GM18502 (cell line): ENCODE measurements at regions not wholly inside any gene's neighbourhood (a gene's known extent, or its start where the extent isn't known, plus 50 kb on each side); places are given as distances from the start of the nearest gene placed in this dataset.
"Not testable (repeated sequence)": the region's sequence is repeated elsewhere in the genome, so short reads cannot be mapped to it uniquely, and the experiment has no call there.

Experiments
- ATAC-seq: cut with Tn5 transposase; IDR thresholded peaks from one replicate; pipeline ENCODE4 v1.9.1; 2021; ENCODE audit warnings: mild to moderate bottlenecking; ENCODE audit not compliant: unreplicated experiment, poor library complexity

DNA sequence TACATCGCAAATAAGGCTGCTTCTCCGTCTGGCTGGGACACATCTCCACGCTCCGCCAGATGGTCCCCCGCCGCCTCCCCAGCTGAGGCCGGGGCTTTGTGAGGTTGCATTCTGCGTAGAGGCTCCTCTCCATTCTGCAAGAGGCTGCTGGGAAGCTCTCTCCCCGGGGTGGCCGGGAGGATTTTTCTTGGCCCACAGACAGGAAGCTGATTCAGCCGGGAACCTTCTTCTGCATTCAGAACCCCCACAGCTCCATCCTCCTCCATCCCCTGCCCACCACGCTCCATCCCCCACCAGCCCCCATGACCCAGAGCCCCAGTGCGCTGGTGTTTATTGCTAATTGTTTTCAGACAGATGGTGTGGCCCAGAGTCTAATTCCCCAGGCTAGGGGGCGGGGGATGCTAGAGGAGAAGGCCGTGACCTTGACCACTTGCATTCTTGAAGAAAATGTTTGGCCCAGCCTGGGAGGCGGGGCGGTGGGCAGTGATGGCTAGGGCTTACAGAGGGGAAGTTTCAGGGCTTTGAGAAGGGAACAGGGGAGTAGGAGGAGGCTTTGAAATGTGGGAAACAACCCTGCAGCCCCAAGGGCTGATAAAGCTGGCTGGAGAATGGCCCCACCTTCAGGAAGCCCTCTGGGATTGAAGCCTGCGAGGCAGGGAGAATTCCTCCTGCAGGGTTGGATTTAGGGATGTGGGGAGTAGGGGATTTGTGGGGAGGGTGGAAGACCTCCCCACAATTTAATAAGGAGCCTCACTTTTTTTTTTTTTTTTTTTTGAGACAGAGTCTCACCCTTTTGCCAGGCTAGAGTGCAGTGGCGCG is 88.5 kb upstream of the NCOR2 start:
- no peak for ATAC-seq

DNA sequence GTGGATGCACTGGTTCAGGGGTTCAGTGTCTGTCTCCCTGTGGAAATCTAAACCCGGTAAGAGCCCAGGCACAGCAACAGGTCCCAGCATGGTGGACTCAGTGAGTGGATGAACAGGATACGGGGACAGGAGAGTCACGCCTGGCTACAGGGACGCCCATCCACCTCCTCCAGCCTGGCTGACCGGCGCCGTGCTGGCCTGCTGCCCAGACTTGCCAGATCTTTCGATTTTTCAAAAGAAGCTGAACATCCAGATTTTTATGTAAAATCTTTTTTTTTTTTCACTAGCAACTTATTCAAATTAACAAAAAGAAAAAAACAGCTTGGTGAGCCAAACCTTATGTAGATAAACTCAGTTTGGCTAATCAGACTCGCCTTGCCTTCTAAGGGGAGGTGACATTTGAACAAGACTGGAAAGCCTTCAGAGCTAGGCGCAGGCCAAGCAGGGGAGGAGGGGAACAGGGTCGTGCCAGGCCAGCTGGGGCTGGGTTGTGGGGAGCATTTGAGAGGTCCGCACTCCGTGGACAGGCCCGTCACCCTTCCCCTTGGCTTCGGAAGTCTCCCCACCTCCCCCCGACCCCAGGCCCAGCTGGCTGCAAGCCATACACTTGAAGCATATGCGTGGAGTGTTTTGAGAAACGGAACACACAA is 87.8 kb upstream of the NCOR2 start:
- no peak for ATAC-seq

DNA sequence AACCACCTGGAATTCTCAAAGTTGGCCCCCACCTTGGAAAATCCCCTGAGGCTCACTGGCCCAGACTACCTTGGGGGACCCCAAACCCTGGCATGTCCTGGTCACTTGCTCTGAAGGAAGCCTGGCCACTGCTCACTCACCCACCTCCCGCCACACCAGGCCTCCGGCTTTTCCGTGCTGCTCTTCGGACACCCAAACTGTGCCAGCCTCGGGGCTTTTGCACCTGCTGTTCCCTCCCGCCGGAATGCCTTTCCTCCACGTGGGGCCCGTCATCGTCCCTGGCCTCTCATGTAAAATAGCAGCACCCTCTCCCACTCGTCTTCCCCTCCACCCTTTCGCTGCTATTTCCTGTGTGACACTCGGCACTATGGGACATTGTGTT is 87.2 kb upstream of the NCOR2 start:
- no peak for ATAC-seq

DNA sequence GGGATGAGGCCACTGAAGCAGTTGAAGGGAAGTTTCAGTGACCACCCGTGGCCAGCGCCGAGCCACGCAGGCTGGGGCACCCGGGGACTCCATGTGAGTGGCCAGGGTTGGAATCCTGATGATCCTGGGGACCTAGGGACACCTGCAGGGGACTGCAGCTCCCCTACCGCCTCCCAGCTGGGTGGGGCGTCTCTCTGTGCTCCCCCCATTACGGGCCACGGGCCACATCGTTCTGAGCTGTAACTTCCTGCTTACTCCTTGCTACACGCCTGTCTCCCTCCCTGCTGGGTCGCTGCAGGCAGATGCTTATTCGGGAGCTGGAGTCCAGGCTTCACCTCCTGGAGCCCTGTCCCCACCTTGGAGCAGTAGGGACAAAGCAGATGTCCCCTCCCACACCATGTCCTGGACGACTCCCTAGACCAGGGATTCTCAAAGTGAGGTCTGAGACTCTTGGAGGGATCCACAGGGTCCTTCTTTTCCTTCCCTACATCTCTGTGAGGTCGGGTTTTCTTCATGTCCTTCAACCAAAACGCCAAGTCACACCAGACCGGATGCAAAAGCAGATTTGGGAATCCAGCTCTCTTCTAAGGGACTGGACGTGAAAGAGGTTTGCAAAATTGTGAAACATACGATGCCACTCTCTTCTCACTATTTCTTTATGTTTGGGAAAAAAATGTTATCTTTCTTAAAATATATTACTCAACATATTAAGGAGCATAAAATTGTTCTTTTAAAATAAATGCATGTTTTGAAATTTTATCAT is 85.9 kb upstream of the NCOR2 start:
- ATAC-seq, result no peak

DNA sequence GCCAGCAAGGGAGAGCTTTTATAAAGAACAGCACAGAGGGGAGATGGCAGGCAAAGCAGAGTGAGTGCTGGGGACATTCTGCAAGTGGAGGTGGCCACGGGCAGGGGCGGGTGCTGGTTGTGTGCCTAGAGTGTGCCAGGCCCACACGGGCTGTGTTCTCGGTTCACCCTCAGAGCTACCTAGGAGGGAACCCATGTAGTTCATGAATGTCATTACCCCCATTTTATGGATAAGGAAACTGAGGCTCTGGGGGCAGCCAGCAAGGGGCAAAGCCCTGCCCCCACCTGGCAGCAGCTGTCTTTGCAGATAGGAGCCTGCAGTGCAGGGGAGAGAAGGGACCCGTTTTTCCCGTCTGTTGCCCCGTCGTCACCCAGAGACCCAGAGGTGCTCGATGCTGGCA is 85.2 kb upstream of the NCOR2 start:
- no peak for ATAC-seq

DNA sequence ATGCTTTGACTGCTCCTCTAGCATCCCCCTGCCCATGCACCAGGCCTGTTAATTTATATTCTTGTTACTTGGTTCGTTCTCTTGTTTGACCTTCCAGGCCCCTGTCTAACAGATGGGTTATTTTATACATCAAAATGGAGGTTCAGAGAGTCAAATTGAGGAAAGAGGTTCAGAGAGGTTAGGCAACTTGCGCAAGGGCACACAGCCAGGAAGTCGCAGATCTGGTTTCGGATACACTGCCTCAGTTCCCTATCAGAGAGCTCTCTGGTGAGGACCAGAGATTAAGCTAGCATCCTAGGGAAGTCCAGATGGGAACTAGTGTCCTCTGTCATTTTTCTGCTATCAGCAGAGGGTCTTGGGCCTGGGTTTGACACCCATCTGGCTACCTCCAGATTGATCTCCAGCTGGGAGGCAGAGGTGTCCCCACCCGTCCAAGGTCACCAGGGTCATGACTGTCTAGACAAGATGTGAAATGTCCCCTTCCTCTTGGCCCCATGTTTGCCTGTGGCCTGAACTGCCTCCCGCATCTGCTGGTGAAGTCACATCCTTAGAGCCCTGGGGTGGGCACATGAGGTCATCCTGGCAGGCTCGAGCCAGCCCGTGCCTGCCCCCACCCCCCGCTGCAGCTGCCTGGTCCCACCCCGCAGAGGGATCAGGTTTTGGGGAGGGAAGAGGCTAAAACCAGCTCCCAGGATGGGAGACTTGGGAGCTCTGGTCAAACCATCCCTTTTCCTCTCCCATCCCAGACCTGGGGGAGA is 84.3 kb upstream of the NCOR2 start:
- no peak for ATAC-seq

DNA sequence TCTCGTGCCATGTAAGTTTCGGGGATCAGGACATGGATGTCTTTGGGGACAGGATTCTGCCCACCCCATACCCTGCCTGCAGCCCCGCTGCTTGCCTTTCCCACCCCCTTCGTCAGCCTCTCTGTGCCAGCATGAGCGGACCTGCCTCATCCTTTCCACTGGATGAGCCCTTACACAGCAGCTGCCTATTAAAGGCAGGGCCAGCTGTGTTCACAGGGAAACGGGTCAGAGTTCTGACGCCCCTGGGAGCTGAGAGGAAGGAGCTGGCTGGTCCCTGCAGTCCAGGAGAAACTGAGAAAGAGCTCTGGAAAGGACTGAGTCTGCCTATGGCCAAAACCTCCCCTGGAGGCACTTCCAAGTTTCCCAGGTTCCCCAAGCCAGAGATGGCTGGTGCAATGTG is 83.5 kb upstream of the NCOR2 start:
- no peak for ATAC-seq

DNA sequence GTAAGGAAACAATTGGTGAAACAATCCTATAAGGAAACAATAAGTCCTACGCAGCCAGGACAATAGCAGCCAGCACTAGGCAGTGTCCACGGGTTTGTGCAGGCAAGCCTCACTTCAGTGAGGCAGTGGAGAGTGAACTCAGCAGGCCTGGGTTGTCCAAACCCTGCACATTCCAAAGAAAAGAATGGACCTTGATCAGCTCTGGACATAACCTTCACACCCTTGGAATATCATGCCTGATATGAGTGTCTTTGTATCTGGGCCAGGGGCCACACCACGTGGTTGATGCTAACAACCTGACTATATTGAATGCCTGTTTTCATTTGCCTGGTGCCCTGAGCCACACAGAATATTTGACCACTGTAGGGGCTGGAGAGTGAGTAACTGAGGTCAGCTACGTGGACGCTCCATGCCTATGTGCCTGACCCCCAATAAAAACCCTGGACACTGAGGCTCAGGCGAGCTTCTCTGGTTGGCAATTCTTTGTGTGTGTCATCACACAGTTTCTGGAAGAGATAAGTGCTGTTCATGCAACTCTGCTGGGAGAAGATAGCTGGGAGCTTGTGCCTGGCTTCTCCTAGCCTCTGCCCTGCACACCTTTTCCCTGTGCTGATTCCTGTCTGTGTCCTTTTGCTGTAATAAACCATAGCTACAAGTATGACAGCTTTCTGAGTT is 81.4 kb upstream of the NCOR2 start:
- ATAC-seq, result no peak

DNA sequence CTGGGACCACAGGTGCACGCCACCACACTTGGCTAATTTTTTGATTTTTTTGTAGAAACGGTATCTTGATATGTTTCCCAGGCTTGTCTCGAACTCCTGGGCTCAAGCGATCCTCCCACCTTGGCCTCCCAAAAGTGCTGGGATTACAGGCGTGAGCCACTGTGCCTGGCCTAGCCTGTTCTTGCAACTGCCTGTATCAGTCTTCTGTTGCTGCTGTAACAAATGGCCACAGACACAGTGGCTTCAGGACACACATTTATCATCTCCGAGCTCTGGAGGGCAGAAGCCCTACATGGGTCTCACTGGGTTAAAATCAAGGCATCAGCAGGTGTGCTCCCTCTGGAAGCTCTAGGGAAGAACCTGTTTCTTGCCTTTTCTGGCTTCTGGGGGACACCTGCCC is 79.9 kb upstream of the NCOR2 start:
- no peak for ATAC-seq

DNA sequence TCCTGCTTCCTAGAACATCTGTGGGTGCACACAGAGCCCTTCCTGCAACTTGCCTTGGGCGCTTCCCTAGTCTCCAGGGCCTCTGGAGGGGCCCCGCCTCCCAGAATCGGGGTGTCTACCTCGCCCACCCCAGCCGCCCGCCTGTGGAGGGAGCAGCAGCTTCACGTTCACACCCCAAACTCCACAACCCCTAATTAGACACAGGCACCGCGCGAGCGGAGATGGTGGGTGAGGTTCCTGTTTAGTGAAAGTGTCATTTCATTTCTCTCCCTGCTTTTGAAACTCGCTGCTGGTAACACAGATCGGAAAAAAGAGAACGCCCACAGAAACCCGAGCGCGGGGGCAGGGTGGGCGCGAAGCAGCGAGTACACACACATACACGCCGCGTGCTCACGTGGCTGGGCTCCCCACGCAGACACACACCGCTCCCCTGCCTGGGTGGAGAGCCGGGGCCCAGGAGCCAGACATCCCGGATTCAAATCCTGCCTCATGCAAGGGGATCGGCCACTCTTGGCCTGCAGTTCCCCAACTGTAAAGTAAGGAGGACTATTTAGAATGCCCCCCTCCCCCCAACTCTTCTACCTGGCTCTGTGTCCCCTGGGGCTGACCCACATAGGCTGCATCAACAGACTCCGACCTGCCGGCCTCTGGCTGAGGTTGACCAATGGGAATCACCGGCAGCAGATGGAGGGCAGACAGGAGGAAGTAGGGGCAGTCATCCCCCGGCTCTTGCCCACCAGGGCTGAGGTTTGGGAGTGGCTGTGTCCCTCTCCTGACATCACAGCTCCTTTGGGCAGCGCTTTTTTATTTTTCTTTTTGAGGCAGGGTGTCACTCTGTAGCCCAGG is 79.2 kb upstream of the NCOR2 start:
- ATAC-seq, result no peak

DNA sequence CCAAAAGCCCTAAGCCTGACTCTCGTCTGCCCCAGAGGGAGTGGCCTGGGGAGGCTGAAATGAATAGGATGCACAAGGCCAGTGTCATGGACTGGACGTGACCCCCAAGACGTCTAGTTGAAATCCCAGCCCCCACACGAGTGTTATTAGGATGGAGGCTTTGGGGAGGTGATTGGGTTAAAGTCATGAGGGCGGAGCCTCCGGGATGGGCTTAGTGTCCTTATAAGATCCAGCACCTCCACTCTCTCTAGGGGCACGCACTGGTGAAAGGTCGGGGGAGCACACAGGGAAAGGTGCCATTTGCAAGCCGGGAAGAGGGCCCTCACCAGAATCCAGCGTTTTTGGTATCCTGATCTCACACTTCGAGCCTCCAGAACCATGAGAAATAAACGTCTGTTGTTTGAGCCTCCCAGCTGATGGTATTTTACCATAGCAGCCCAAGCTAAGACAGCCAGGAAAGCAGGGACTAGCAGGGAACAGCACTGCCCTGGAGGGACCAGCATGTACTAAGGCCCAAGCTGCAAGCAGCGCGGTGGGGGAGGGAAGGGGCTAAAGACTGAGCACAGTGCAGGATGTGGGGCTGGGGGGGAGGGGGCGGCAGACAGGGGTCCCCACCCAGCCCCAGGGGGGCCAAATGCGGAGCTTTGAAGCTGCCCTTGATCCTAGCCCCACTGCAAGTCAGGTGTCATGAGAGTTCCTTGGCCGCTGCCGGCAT is 78.3 kb upstream of the NCOR2 start:
- ATAC-seq, result no peak

DNA sequence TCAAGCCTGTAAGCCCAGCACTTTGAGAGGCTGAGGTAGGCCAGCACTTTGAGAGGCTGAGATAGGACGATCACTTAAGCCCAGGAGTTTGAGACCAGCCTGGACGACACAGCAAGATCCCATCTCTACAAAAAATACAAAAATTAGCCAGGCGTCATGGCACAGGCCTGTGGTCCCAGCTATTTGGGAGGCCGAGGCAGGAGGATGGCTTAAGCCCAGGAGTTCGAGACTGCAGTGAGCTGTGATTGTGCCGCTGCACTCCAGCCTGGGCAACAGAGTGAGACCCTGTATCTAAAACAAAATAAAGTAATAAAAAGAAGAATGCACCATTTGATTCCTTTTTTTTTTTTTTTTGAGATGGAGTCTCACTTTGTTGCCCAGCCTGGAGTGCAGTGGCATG is 76.4 kb upstream of the NCOR2 start:
- ATAC-seq, result not testable (repeated sequence)

DNA sequence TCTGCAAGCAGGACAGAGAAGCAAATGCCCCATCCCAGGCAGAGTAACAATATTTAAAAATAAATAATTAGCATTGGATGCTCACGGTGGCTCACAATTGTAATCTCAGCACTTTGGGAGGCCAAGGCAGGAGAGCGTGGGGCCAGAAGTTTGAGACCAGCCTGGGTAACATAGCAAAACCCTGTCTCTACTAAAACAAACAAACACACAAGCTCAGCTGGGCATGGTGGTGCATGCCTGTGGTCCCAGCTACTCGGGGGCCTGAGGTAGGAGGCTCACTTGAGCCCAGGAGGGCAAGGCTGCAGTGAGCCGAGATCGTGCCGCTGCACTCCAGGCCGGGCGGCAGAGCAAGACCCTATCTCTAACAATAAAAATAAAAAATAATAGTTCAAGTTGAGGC is 74.7 kb upstream of the NCOR2 start:
- no peak for ATAC-seq

DNA sequence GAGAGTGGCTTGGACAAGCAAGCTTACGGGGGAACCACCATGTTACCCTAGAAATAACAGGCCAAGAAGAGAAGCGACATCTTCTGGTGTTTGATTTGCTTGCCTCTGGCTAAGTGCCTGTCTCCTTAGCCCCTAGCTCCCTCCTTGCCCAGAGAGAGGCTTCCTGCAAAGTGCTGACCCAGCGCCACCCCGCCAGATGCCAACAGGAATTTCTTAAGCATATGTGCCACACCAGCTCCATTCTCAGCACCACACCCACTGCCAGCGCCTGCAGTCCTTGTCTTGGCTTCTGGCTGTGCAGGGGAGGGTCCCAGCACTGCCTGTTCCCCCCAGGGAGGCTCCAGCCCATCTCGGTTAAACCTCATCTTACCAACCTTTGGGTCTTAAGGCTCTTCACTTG is 74.2 kb upstream of the NCOR2 start:
- no peak for ATAC-seq

DNA sequence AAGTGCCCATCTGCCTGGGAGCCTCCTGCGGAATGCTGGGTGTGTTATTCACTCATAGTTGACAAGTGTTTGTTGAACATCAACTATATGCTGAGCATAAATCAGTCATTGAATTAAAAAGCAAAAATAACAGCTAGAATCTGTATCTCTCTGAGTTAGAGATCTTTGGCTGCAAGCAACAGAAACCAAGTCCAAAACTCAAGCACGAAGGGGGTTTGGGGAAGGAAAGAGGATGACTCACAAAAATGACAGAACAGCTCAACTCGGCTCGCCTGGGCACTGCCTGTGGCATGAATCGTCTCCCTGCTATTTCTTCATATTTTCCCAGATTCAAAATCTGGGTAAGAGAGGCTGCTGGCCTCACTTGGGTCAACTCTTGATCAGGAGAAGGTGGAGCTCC is 72.6 kb upstream of the NCOR2 start:
- no peak for ATAC-seq

DNA sequence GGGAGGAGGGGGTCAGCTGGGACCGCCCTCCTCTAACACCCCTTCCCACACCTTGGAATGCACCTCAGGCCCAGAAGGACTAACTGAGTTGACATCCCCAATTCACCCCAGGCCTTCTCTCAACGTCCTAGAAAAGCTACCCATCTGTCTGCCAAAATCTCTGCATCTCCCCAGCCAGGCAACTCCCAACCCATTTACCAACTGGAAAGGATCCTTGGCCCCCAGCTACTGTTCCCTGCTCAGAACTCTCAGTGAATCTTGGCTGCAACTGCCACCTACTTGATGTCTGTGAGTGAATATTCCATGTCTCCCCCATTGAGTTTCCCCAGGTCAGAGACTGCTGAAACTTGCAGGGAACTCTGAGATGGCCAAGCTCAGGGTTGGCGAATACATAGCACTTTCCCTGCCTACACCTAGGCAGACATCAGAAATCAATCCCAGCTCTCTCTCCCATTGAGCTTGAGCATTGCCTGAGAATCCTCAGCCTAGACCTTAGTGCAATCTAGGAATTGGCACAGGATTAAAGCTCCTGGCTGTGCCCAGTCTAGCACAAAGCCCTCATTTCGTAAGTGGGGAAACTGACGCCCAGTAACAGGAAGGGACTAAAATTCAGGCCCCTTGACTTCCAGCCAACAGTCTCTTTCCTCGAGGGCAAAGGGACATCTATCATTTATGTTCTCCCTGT is 71.9 kb upstream of the NCOR2 start:
- no peak for ATAC-seq

DNA sequence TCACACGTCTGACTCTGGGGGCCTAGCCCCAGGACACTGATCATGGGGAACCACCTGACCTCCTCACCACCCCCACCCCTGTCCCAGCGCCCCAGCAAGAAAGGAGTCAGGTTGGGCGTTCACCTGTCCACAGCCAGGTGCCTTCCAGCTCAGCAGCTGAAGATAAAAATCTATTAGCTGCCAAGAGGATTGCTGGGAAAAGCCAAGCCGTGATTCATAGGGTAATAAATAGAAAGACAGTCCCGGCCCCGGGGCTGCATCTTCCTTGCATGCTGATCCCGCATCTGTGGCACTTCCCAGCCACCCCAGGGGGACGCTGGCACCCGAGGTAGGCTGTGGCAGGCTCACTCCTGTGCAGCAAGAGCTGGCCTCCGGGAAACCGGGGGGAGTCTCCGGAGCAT is 70.2 kb upstream of the NCOR2 start:
- no peak for ATAC-seq

DNA sequence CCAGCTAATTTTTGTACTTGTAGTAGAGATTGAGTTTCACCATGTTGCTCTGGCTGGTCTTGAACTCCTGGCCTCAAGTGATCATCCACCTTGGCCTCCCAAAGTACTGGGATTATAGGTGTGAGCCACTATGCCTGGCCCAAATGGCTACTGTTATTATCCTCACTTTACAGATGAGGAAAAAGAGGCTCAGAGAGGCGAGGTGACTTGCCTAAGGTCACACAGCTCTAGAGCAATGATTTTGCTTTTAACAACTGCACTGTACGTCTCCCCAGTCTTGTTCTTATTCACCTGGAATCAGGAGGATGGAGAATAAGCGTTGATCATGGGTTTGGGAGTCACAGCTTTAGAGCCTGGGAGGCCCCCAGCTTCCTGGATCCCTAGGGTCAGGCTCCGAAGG is 69.8 kb upstream of the NCOR2 start:
- no peak for ATAC-seq
